DND-41 (cell line): ENCODE measurements at regions not wholly inside any gene's neighbourhood (a gene's known extent, or its start where the extent isn't known, plus 50 kb on each side); places are given as distances from the start of the nearest gene placed in this dataset.

Experiments
- CTCF ChIP-seq: IDR thresholded peaks from 2 replicates; pipeline ENCODE4 v1.5.1; 2012; ENCODE audit warnings: borderline replicate concordance, low read length, moderate library complexity, mild to moderate bottlenecking; ENCODE audit not compliant: poor library complexity, severe bottlenecking; ENCODE audit errors: extremely low read depth
- EZH2 ChIP-seq: IDR thresholded peaks from 3 replicates; pipeline ENCODE4 v1.6.1; 2012; ENCODE audit warnings: borderline replicate concordance, low read depth, mild to moderate bottlenecking, moderate library complexity, low read length, inconsistent platforms; ENCODE audit not compliant: severe bottlenecking

GRCh38 chr2:187985195-187985594 is 306.5 kb upstream of the GULP1 start:
- TF ChIP-seq CTCF (no peak), EZH2 (no peak)
